ENCODE measurements at regions not wholly inside any gene's neighbourhood (a gene's known extent, or its start where the extent isn't known, plus 50 kb on each side); places are given as distances from the start of the nearest gene placed in this dataset.

DNA sequence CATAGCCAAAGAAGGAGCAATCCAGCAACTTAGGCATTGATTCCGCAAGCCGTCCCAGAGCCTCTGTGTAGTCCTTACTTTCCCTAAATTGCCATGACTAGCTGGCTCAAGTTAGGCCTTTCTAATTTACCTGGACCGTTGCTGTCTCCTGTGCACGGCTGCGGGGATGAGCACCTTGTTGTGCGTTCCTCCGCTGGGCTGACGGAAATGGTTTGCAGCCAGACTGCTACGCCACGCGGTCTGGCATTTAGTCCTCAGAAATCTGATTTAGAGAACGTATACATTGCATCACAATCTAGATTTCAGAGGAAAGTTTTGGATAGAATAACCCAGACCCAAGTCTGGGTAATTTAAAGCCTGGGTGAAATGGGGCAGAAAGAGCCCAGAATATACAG, 133.2 kb upstream of the ARHGAP5 start:
- no peak for DNase-seq (ENCODE audit: low read depth, low spot score)

- no peak for DNase-seq (ENCODE audit: low read depth, low spot score)
Observed at GRCh38 chr14:31944256-31945073, 132.6 kb upstream of the ARHGAP5 start.

GRCh38 chr14:31945074-31945613, 132.0 kb upstream of the ARHGAP5 start:
- no peak for DNase-seq (ENCODE audit: low read depth, low spot score)

GRCh38 chr14:31945701-31946100, 131.4 kb upstream of the ARHGAP5 start:
- DNase-seq (ENCODE audit: low read depth, low spot score): no peak

- no peak for DNase-seq (ENCODE audit: low read depth, low spot score)
Observed at GRCh38 chr14:31947076-31947475, 130.0 kb upstream of the ARHGAP5 start.

- DNase-seq (ENCODE audit: low read depth, low spot score): no peak
Observed at GRCh38 chr14:31947680-31948595, 129.2 kb upstream of the ARHGAP5 start.

DNA sequence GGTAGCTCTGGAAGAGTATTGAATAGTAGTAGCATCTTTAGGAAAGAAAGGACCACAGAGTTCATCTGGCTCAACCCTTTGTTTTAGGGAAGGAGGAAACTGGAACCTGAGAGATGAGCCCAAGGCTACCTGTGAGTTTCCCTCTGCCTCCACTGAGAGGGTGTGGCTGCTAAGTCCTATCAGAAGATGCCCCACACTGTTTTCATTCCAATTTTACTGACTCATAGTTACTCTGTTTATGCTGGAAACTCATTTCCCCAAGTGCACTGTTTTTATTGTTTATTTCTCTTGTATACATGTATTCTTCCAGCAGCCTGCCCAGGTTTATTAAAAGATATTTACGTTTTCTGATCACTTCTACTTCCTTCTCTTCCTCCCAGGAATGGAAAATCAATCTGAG, 127.4 kb upstream of the ARHGAP5 start:
- DNase-seq (ENCODE audit: low read depth, low spot score): no peak

GRCh38 chr14:31950331-31950730, 126.8 kb upstream of the ARHGAP5 start:
- no peak for DNase-seq (ENCODE audit: low read depth, low spot score)

DNA sequence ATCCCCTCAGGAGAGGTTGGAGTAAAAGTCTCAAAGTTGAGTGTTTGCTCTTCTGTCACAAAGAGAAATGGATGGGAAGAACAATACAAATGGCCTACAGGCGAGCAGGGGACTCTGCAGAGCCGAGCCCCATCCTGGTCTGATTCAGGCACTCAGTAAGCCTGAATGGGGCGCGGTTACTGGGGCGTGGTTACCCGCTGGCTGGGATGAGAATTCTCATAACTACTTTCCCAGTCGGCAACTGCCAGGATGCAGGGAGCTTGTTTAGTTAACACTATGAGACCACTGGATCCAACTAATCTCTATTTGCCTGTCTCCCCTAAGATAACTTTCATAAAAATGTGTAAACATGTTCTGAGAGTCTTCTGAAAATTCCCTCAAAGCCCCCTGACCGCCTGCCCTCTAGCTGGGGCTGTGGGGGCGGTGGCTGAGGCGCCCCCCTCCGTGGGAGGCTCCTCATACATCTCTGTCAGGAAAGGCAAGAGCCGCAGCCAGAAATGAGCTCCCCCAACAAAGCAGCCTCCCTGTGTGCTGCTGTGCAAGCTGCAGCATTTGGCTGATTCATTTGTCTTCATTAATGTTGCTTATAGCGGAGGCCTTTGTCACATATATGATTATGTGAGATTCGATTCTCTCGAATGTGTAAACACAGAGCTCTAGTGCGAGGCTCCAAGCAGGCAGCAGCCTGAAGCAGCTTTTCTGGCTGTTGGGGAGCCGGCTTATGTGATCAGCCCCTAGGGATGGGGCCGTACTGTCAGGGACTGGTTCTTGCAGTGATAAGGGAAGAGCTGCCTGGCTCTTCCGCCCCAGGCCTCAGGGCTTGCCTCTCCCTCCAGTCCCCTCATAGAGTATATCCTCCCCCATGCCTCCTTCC, 126.1 kb upstream of the ARHGAP5 start:
- DNase-seq (ENCODE audit: low read depth, low spot score): no peak

DNA sequence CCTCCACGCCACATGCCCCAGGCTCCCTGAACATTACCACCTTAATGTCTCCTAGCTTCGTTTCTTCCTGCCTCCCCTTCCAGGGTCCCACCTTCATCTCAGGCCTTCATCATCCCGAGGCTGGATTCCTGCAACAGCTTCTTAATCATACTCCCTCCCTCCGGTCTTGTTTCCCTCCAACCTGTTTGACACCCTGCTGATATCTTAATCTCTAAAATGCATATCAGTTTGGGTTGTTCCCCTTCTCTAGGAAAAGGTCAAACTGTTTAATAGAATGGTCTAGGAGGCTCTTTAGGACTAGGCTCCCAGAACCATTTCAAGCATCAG, 125.5 kb upstream of the ARHGAP5 start:
- DNase-seq (ENCODE audit: low read depth, low spot score): no peak

DNA sequence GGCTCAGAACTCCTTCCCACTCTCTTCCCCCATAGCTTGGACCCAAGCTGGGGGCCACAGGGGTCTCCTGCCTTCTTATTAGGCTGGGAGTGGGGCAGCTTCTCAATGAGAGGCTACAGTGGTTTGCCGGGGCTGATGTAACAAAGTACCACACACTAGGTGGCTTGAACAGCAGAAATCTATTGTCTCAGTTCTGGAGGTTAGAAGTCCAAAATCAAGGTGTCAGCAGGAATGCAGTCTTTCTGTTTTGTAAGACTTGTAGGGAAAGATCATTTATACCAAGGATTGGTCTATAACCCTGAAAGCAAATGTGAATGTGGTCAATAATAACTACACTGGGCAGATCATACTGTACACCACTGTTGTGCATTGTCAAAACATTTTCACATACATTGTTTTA, 124.5 kb upstream of the ARHGAP5 start:
- no peak for DNase-seq (ENCODE audit: low read depth, low spot score)

- DNase-seq (ENCODE audit: low read depth, low spot score): no peak
Observed at GRCh38 chr14:31953210-31953609, 123.9 kb upstream of the ARHGAP5 start.

GRCh38 chr14:31954991-31955390, 122.1 kb upstream of the ARHGAP5 start:
- no peak for DNase-seq (ENCODE audit: low read depth, low spot score)

DNA sequence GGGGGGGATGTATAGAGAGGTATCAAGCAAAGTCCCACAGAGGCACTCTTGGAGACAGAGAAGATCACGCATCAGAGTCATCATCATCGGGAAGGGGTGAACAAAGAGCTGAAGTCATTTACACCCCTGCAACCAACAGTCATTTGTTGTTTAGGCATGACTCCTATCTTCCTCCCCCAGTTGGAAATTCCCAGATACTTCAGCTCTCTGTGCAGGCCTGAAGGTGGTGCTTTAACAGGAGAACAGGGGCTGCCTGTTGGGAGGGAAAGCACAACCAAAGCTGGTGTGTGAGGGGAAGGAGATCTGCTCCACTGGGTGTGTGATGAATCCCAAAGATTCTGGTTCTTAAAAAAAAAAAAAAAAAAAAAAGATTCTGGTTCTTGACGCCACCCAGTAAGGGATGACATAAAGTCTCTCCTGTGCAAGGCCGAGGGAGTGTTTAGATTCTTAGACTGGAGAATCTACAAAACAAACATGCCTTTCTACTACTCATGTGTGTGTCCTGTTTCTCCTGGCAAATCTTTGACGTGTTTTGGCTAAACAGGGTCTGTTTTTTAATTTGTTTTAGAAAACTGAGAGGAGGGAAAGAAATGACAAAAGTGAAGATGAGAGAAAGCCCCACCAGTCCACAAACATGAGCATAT, 121.0 kb upstream of the ARHGAP5 start:
- DNase-seq (ENCODE audit: low read depth, low spot score): no peak

GRCh38 chr14:31957565-31957964, 119.5 kb upstream of the ARHGAP5 start:
- DNase-seq (ENCODE audit: low read depth, low spot score): no peak

- DNase-seq (ENCODE audit: low read depth, low spot score): no peak
Observed at GRCh38 chr14:31960039-31960438, 117.1 kb upstream of the ARHGAP5 start.

DNA sequence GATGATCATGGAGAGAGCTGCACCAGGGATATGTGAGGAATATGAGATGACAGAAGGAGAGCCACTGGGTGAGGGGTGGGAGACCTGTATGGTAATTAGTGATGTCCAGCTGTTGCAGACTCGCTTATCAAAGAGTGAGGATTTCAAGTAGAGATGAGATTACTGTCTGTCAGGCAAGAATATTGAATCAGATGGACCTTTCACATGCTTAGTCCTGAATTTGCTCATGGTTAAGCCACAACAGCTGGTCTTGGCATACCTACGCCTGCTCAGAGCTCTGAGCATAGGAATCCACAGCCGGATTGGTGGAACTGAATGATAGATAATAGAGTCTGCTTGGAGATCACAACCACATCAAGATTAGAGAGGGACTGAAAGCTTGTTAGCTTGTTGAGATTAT, 115.2 kb upstream of the ARHGAP5 start:
- DNase-seq (ENCODE audit: low read depth, low spot score): no peak

GRCh38 chr14:31962920-31963319, 114.2 kb upstream of the ARHGAP5 start:
- DNase-seq (ENCODE audit: low read depth, low spot score): no peak

- DNase-seq (ENCODE audit: low read depth, low spot score): no peak
Observed at GRCh38 chr14:31963587-31963986, 113.5 kb upstream of the ARHGAP5 start.

DNA sequence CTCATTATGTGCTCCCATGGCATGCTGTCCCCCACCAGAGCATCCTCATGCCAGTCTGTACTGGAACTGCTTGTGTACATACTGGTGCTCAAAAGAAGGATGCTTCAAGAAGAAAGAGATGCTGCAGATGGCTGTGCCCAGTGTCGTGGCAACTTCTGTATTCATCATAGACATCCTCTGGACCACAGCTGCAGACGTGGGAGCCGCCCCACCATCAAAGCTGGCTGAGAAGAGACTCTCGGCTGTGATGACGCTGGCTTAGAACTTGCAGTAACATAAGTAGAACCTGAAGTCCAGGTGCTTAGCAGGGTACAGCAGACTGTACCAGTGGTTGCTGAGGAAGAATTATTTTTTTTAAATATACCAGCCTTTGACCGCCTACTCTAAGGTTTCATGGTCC, 112.6 kb upstream of the ARHGAP5 start:
- DNase-seq (ENCODE audit: low read depth, low spot score): no peak
